ENCODE measurements at regions not wholly inside any gene's neighbourhood (a gene's known extent, or its start where the extent isn't known, plus 50 kb on each side); places are given as distances from the start of the nearest gene placed in this dataset.

- DNase-seq = peak; percentile 4 to 40
These were observed 239.5 kb downstream of the TGFB2 start for GRCh38 chr1:218584418-218585155.

- DNase-seq = no peak
These were observed 240.5 kb downstream of the TGFB2 start for GRCh38 chr1:218585511-218586184.

GRCh38 chr1:218587900-218588299, 242.8 kb downstream of the TGFB2 start:
- no peak for DNase-seq

GRCh38 chr1:218588540-218589172, 243.5 kb downstream of the TGFB2 start:
- DNase-seq = no peak

GRCh38 chr1:218589487-218589886, 244.4 kb downstream of the TGFB2 start:
- DNase-seq = no peak

- no peak for DNase-seq
These were observed 246.8 kb downstream of the TGFB2 start for GRCh38 chr1:218591966-218592365.

- no peak for DNase-seq
These were observed 247.6 kb downstream of the TGFB2 start for GRCh38 chr1:218592688-218593087.

- peak in 1 of 2 experiments; percentile 1 for DNase-seq
These were observed 255.8 kb downstream of the TGFB2 start for GRCh38 chr1:218600968-218601367.

GRCh38 chr1:218604217-218604616, 259.1 kb downstream of the TGFB2 start:
- DNase-seq = no peak

GRCh38 chr1:218611916-218612585, 266.9 kb downstream of the TGFB2 start:
- DNase-seq = no peak

GRCh38 chr1:218613105-218613504, 268.0 kb downstream of the TGFB2 start:
- DNase-seq = no peak

GRCh38 chr1:218614031-218614430, 268.9 kb downstream of the TGFB2 start:
- DNase-seq = no peak

GRCh38 chr1:218616681-218617080, 271.5 kb downstream of the TGFB2 start:
- no peak for DNase-seq

GRCh38 chr1:218617986-218618385, 272.9 kb downstream of the TGFB2 start:
- DNase-seq = no peak

GRCh38 chr1:218620956-218621355, 275.8 kb downstream of the TGFB2 start:
- DNase-seq = no peak

GRCh38 chr1:218624052-218624451, 278.9 kb downstream of the TGFB2 start:
- DNase-seq = no peak

GRCh38 chr1:218625393-218625792, 280.3 kb downstream of the TGFB2 start:
- DNase-seq = no peak

- no peak for DNase-seq
These were observed 288.3 kb downstream of the TGFB2 start for GRCh38 chr1:218633238-218633988.

- no peak for DNase-seq
These were observed 289.1 kb downstream of the TGFB2 start for GRCh38 chr1:218634212-218634611.

GRCh38 chr1:218636548-218636947, 291.4 kb downstream of the TGFB2 start:
- no peak for DNase-seq

GRCh38 chr1:218640173-218640572, 295.0 kb downstream of the TGFB2 start:
- no peak for DNase-seq

- DNase-seq = no peak
These were observed 297.2 kb downstream of the TGFB2 start for GRCh38 chr1:218642033-218642948.
